DMS153 treated with DMSO at 0.1 percent for 48 hours (cell line): ENCODE measurements at regions not wholly inside any gene's neighbourhood (a gene's known extent, or its start where the extent isn't known, plus 50 kb on each side); places are given as distances from the start of the nearest gene placed in this dataset.
A peak's percentile ranks its signal among the peaks of the same experiment; 100 is the strongest.

Source experiments
- DNase-seq: peaks from one replicate; lab custom pipeline; 2025; ENCODE audit not compliant: unreplicated experiment; lab: John Stamatoyannopoulos, UW

- DNase-seq = no peak
Observed at GRCh38 chr7:27299861-27300260, 57.3 kb downstream of the EVX1 start.

- DNase-seq = no peak
Observed at GRCh38 chr7:27300421-27300820, 57.8 kb downstream of the EVX1 start.

- no peak for DNase-seq
Observed at GRCh38 chr7:27302590-27302989, 60.0 kb downstream of the EVX1 start.

GRCh38 chr7:27303026-27303425 lies 60.4 kb downstream of the EVX1 start:
- DNase-seq = no peak

GRCh38 chr7:27305854-27306253 lies 63.3 kb downstream of the EVX1 start:
- DNase-seq = no peak

GRCh38 chr7:27312820-27313219 lies 70.2 kb downstream of the EVX1 start:
- DNase-seq = no peak

GRCh38 chr7:27314111-27314510 lies 71.5 kb downstream of the EVX1 start:
- DNase-seq = no peak

- DNase-seq = no peak
Observed at GRCh38 chr7:27315066-27315465, 72.5 kb downstream of the EVX1 start.

- no peak for DNase-seq
Observed at GRCh38 chr7:27316311-27316710, 73.7 kb downstream of the EVX1 start.

GRCh38 chr7:27324246-27324645 lies 81.6 kb downstream of the EVX1 start:
- DNase-seq = no peak

- DNase-seq = no peak
Observed at GRCh38 chr7:27329909-27330308, 87.3 kb downstream of the EVX1 start.

GRCh38 chr7:27339478-27339877 lies 96.9 kb downstream of the EVX1 start:
- no peak for DNase-seq

- no peak for DNase-seq
Observed at GRCh38 chr7:27344471-27344870, 101.9 kb downstream of the EVX1 start.

GRCh38 chr7:27345164-27345887 lies 102.7 kb downstream of the EVX1 start:
- DNase-seq = no peak

GRCh38 chr7:27345997-27346396 lies 103.4 kb downstream of the EVX1 start:
- no peak for DNase-seq

- peak; percentile 21 for DNase-seq
Observed at GRCh38 chr7:27346531-27347275, 104.1 kb downstream of the EVX1 start.

- DNase-seq = no peak
Observed at GRCh38 chr7:27347276-27347640, 104.7 kb downstream of the EVX1 start.

GRCh38 chr7:27349621-27350020 lies 107.0 kb downstream of the EVX1 start:
- DNase-seq = no peak

GRCh38 chr7:27351137-27351536 lies 108.5 kb downstream of the EVX1 start:
- DNase-seq = no peak

GRCh38 chr7:27351786-27352185 lies 109.2 kb downstream of the EVX1 start:
- no peak for DNase-seq

GRCh38 chr7:27359181-27360125 lies 116.9 kb downstream of the EVX1 start:
- DNase-seq = no peak

GRCh38 chr7:27361522-27361921 lies 118.9 kb downstream of the EVX1 start:
- no peak for DNase-seq
